HG03045 (cell line): ENCODE measurements at regions not wholly inside any gene's neighbourhood (a gene's known extent, or its start where the extent isn't known, plus 50 kb on each side); places are given as distances from the start of the nearest gene placed in this dataset.
"Not testable (repeated sequence)": the region's sequence is repeated elsewhere in the genome, so short reads cannot be mapped to it uniquely, and the experiment has no call there.

Source experiments
- ATAC-seq: cut with Tn5 transposase; IDR thresholded peaks from one replicate; pipeline ENCODE4 v1.9.1; 2021; ENCODE audit warnings: mild to moderate bottlenecking, moderate library complexity; ENCODE audit not compliant: unreplicated experiment

DNA sequence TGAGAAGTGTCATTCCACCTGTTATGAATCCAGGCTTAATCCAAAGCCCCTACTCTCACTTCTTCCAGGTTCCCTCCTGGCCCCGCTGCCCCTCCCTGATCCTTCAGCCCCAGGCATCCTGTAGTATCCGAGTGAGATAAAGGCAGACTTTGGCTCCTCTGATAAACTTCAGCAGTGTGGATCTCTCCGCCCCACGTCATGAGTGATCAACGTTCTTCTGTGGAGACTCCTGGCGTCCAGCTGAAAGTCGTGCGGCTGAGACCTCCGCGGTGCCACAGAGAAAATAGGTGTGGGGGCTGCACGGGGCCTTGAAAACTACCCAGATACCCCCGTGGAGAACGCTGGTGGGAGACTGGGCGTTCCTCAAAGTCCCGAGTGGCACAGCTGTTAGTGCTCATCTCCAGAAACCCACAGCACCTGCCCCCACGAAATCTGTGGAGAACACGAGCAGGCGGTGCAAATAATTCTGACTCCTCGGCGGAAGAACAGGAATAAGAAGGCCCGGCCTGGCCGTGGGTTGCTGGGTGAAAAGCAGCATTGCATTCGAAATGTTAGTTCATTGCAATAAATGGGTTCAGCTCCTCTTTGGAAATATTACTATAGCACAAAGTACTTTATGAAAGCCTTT is 180.0 kb upstream of the RGS6 start:
- no peak for ATAC-seq

DNA sequence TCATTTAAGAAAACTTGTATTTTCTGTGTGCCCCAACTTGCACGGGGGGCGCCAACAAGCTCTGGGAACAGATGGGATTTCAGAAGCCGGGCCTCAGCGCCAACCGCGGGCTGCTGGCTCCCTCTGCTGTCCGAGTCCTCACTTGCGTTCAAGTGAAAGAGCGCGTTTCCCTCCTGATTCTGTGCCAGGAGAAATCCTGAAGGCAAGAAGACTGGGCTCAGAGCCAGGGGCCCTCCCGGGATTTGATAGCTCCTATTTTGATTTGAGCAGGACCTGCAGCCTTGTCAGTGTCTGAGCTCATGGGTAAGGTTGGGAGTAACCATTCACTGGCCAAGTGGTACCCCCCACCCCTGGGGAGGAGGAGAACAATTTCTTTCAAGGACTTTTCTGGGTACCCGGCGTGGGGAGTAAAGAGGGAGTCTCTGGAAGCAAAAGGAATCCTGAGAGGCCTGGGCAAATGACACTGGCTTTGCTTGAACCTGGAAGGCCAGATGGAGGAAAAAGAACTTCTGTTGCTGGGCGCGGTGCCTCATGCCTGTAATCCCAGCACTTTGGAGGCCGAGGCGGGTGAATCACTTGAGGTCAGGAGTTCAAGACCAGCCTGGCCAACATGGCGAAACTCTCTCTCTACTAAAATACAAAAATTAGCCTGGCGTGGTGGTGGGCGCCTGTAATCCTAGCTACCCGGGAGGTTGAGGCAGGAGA is 179.0 kb upstream of the RGS6 start:
- no peak for ATAC-seq

DNA sequence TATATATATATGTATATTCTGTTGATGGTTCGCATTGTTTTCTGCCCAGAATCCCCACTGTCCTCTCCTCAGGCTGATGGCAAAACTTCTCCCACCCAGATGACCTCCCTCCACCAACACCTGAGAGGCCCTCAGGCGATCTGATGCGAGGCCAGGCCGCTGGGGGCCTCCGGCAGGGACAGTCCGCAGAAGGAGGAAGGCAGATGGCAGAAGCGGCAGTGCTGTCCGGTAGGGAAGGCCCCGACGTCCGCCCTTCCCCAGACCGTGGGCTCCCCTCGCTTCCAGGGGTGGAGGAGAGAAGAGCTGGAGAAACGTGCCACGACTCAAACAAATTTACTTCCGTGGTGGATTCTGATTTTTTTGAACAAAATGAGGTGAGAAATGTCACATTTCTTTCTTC is 178.3 kb upstream of the RGS6 start:
- ATAC-seq: no peak

DNA sequence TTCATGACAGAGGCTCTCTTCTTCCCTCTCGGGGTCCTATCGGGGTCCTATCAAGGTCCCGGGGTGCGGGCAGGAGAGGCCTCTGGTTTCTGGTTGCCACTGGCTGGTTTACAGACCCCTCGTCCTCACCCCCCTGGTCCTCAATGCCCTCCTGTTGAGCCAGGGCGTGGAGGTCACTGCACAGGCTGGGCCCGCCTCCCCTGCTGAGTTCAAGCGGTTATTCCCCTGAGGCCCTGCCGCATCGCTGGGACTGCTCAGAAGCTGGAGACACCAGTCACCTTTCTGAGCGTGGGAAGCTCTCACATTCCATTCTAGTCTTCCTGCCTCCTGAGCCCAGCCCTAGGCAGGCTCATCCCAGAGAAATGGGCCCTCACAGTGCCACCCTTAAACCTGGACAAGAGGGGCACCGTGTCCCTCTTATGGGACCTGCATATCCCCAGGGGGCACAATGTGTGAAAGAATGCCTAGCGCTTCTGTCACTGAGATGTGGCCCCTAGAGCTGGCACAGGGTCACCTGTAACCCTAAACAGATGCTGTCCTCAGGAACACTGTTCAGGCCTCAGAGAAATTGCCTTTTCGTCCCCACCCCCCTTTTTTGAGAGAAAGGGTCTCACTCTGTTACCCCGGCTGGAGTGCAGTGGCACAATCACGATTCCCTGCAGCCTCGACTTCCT is 177.7 kb upstream of the RGS6 start:
- no peak for ATAC-seq

DNA sequence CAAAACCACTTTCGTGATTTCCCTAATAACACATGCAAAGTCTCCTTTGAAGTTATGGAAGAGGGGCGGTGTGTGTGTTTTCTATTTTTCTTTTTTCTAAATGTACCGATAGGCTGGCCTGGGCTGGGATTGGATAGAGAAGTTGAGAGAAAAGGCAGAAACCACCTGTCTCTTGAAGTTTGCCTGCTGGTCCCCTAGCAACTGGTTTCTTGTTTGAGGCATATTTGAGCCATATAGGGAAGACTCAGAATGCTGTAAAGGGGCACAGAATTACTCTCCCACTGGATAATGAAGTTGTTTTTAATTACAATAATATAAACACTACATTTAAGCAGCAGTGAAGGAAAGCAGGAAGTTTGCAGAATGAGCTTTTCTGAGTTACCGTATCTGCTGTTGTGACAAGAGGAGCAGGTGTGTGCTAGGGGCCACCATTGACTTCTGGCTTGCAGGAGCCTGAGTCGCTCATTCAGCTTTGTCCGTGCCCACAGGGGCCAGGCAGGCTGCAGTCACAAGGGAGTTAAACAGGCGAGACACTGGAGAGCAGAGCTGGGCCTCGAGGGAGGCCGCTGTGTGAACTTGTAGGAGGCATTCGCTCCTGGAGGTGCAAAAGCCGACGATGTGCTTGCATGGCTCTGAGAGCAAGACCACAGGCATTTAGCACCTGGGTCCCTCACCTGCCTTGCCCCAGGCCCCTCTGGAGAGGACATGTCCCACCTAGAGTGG is 173.8 kb upstream of the RGS6 start:
- no peak for ATAC-seq

DNA sequence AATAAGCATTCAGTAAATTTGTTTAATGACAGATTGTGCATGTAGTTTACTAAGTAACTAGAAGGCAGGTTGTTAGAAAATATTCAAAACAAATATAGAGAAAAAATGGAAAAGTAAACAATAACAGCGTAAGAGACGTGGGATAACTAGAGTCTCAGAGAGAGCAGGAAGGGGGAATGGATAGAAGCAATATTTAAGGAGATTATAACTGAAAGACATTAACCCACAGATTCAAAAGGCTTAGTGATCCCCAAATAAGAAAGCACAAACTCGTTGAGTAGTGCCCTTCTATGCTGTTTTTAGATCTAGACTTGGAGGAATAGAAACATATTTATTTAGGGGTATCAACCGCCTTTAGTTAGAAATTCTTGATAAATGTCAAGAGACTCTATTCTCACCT is 169.7 kb upstream of the RGS6 start:
- no peak for ATAC-seq

DNA sequence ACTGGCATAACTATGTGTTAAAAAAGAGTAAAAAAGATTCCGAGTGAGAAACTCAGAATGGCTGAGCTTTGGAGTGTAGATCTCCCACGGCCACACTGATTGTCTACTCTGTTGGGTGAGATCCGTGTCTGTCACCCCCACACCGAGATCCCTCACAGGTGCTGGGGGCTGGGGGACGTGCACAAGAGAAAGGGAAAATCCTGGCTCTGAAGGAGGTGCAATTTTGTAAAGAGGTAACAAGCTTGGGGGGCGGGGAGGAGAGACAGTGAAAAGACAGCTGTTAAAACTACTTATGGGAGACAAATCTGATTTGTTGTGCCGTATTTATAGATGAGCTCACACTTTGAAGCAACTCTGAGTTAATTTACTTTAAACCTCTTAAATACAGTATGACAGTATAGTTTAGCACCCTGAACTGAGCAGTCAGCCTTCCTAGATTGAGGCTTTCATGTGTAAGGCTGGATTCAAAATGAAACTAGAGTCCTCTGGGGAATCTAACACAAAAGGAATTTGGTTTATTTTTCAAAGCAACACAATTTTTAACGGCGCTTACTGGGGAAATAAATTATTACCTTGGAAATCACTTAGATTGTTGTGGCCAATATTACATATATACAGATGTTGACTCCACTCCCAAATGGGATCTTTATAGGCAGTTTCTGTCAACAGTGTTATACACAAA is 167.4 kb upstream of the RGS6 start:
- ATAC-seq: no peak

DNA sequence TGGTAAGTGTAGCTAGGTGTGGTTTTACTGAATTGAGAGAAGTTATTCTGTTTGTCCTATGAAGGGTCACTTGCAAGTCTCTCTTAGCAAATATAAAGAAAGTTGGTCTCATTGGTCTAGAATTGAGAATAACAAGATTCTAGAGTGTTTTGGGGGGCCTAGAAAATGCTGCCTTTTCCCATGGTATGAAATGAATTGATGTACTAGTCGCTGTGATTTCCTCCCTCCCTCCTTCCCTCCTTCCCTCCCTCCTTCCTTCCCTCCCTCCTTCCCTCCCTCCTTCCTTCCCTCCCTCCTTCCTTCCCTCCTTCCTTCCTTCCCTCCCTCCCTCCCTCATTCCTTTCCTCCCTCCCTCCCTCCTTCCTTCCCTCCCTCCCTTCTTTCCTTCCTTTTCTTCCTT is 166.7 kb upstream of the RGS6 start:
- ATAC-seq: no peak

DNA sequence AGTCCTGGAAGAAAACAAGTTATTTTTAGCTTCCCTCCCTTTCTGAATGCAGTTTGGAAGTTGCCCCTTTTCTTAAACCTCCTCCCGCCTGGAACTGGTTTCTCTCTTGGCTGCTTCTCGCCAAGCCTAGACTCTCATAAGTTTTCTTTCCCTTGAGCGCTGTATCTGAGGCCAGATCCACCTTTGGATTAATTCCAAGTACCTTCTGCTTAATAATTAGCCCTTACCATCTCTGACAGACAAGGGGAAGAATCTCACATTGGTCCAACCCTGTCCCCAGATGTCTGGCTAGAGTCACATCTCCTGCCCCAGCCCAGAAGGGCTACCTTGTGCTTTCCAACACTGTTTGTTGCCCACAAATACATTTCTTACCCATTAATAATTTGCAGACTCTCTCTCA is 161.8 kb upstream of the RGS6 start:
- no peak for ATAC-seq

DNA sequence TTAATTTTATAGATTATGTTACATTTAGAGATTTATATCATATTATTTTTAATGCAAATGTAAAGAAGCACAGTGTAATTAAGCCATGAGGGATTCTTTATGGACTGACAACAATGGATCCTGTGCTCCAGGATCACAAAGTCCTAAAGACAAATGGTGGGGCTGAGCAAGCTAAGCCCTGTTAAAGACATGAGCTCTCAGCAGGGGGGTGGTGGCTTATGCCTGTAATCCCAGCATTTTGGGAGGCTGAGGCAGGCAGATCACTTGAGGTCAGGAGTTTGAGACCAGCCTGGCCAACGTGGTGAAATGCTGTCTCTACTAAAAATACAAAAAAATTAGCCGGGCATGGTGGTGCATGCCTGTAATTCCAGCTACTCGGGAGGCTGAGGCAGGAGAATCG is 160.8 kb upstream of the RGS6 start:
- ATAC-seq: not testable (repeated sequence)

DNA sequence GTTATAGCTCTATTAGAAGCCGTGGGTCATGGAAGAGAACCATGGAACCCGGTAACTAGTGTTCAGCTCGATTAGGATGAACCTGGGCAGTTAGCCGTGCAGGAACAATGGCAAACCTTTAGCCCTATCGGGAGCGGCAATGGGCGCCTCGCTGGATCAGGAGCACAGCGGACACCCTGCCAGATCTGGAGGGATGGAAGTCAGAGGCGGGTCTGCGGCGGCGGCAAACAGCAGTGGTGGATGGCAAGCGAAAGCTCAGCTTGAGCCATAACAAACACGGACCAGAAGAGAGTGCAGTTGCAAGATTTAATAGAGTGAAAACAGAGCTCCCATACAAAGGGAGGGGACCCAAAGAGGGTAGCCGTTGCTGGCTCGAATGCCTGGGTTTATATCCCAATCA is 160.2 kb upstream of the RGS6 start:
- ATAC-seq: not testable (repeated sequence)

DNA sequence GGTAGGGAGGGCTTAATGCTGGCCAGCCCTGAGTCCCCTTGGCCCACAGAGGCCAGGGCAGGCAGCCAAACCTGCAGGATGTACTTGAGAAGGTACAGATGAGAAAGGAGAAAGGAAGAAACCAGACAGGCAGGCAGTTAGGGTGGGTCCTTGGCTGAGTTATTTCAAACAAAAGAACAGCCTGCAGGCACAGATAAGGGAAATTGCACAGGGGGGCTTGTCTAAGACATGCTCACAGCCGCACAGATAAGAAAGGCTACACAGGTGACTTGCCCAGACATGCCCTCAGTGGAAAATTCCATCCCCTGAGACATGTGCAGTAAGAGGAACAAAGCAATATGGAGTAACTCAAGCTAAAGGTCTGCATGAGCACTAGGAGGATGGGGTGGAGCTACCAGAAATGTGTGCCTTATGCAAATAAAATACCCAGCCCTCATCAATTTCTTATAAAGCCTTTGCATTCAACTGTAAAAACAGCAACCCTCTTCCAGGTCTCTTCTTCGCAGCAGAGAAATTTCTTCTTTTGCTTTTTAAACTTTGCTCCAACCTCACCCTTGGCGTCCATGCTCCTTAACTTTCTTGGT is 158.2 kb upstream of the RGS6 start:
- no peak for ATAC-seq

DNA sequence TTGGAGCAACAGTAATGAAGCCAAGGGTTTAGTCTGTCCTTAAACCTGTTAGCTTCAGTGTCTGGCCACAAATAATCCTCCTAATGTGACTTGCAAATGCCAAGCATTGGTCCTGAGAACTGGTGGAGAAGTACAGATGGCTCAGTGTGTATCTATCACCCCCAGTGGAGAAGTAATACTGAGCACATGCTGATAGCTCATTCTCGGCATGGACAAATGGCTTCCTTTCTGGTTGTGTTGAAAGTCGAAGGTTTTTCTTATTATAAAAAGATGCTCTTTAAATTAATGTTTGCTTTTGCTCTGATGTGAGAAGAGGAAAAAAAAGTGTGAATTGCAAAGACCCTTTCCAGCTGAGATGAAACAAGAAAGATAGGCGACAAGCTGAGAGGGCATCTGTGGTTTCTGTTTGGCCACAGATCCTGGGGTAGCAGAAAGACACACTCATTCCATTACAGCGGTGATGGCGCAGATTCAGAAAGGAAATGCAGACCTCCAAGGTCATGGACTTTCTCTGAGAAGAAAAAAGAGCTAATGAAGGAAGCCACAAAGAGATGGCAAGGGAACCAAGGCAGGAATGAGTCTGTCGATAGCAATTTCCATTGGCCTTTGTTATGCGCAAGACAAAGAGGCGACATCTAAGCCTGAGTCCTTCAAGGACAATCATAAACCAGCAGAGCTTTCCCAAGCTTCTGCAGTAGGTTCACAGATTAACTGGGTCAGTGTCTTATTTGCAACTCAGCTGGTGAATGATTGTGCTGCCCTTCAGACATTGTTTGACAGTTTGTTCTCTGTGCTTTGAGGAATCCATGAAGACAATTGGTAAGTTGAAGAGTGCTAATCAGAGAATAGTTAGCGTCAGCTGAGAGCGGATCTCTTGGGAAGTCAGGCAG is 155.5 kb upstream of the RGS6 start:
- ATAC-seq: no peak

DNA sequence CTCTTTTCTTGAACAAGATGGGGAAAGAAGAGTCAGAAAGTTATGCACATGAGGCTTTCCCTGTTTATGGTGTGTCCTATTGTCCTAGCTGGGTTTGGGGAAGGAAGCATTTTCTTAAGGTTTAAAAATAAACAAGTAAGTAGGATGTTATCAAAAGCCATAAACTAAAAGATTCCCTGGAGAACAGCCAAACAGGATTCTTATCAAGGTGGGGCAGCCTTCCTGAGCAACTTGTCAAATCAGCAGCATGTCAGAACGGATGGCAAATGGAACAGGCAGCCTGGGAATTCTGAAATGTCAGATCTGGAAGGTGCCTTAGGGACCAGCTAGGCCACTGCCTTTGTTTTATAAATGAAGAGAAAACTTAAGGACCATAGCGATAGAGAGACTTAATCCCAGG is 152.2 kb upstream of the RGS6 start:
- ATAC-seq: no peak

DNA sequence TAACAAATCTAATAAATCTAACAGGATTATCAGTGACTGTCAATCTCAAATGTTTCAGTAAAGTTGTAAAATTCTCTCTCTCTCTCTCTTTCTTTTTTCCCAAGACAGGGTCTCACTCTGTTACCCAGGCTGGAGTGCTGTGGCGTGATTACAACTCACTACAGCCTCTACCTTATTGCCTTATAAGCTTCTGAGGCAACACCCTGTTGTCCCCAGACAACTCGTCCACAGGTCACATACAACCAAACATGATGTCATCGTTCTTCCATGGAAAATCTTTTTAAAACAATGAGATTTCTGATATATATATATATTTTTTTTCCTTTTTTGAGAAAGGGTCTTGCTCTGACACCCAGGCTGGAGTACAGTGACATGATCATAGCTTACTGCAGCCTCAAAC is 151.4 kb upstream of the RGS6 start:
- ATAC-seq: no peak

DNA sequence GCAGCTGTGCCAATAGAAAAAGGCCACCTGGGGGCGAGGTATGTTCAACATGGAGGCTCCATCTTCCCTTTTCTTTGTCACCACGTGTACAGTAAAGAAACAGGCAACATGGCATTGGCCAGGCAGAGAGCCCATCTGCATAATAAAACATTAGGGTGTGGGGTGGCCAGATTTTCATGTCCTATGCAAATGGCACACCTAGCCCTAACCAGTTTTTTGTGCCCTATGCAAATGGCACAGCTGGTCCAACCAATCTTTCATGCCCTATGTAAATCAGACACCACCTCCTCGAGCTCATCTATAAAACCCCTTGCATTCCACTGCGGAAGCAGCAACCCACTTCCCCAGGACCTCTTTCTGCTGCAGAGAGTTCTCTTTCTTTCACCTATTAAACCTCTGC is 149.1 kb upstream of the RGS6 start:
- no peak for ATAC-seq

DNA sequence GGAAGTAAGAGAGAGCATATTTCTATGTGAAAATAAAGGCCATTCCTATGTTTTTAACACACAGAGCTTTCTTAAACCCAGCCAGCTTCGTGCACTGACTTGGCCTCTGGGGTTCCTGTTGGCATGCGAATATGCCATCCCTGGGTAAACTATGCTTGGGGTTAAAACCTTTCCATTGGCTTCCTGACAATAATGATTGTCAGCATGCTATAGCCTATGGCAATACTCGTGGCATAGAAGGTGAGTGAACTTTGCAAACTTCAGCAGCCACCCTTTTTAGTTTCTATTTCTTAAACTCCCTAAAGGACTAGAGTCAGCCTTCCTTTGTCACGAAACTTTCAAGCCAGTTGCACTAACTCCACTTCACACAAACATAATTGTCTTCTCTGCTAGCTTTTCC is 148.4 kb upstream of the RGS6 start:
- no peak for ATAC-seq

DNA sequence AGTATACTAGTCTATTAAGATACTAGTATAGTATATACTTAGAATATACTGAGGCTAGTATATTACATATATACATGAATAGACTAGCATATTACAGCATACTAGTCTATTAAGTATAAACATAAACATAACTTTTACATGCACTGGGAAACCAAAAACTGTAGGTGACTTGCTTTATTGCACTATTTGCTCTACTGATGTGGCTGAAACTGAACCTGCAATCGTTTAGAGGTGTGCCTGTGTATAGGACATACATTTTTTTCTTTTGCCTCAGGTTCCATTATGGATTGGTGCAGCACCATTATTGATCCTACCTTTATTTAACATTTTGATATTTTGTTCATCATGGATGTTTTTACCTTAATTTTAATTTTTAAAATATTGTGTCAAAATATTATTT is 143.2 kb upstream of the RGS6 start:
- no peak for ATAC-seq

DNA sequence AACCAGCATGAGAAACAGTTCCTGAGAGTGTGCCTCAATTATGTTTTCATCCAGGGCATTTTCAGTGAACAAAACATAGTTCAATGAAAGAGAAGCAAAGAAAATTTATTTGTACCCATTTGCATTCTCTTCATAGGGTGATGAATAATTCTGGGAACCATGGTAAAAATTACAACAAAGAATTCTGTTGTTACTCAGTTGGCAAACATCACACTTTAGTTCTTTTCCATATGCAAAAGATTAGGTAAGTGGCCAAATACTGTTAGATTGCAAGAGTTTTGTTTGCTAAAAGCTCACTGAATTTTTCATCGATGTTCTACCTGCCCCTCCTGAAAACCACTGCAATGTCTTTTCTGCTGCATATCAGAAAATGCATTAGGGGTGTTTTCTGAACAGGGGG is 132.4 kb upstream of the RGS6 start:
- ATAC-seq: no peak

DNA sequence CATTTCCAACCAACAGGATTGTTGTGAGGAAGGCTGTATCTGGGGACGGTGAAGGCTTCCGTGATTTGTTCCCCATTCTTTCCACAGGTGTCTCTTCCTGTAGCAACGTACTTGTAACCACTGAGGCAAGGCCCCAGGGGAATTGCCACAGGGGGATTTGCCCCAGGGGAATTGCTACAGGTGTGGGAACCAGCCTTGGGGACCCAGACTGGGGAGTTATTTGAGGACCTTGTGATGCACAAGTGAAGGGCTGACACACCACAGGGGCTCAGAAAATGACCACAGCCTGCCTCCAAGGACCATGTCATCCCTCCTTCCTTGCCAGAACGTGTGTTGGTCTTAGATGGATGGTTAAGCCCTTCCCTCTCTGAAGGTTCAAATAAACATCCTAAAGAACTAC is 131.4 kb upstream of the RGS6 start:
- no peak for ATAC-seq
